ENCODE measurements at regions not wholly inside any gene's neighbourhood (a gene's known extent, or its start where the extent isn't known, plus 50 kb on each side); places are given as distances from the start of the nearest gene placed in this dataset.

GRCh38 chr12:87836190-87836589, 193.0 kb downstream of the C12orf50 start:
- Histone ChIP-seq H3K4me3 (replicated peaks in 1 of 3; ENCODE audit: insufficient read depth in 1 of 3, low read depth in 1 of 3, low read length in 3 of 3) (no peak overlapping the region), H3K9me1 (replicated peaks; ENCODE audit: control insufficient read depth, extremely low read depth, insufficient read depth, low read length) (no peaks in the 10 kb centered on the region), H3K9ac (replicated peaks; ENCODE audit: extremely low read depth, insufficient read depth, low read length) (no peak overlapping the region), H3K4me2 (ENCODE audit: insufficient read depth, low read length) (no peak overlapping the region), H3K9me3 (replicated peaks; ENCODE audit: control insufficient read depth, insufficient read depth, low read length) (no peaks in the 10 kb centered on the region), H3K36me3 (ENCODE audit: control insufficient read depth in 2 of 2, extremely low read depth in 1 of 2, insufficient read depth in 2 of 2, low read length in 2 of 2) (no peaks in the 10 kb centered on the region), H3K27ac (ENCODE audit: insufficient read depth, low read depth, low read length) (no peak overlapping the region), H3K27me3 (ENCODE audit: control insufficient read depth in 2 of 2, insufficient read depth in 2 of 2, low read length in 2 of 2) (no peaks in the 10 kb centered on the region), H2AFZ (ENCODE audit: low read depth, low read length) (no peak overlapping the region), H4K20me1 (replicated peaks; ENCODE audit: control insufficient read depth, extremely low read depth, insufficient read depth, low read length) (no peaks in the 10 kb centered on the region), H3K4me1 (ENCODE audit: control insufficient read depth, extremely low read depth, insufficient read depth, low read length) (no peaks in the 10 kb centered on the region), H3K79me2 (ENCODE audit: control insufficient read depth, insufficient read depth, low read length) (no peaks in the 10 kb centered on the region)
- ChIA-PET CTCF (no interaction called here), POLR2A (no interaction called here)
- DNase-seq (ENCODE audit: low read depth, low spot score): no peak
- dilution Hi-C loops (cut with MboI; ENCODE audit: extremely low pct_ligation_motif_present, low sequenced_read_pairs): no loop called here
- FAIRE-seq: no peak
- BruUV-seq (replicated peaks): no TSS peak
- TF ChIP-seq POLR2A (IDR thresholded peaks at IDR 0.05; ENCODE audit: low read depth, low read length): no peak
- TF ChIP-seq FOS (IDR thresholded peaks at IDR 0.05; ENCODE audit: borderline replicate concordance, insufficient read depth, low read length): no peak
- no peak for TF ChIP-seq JUN (IDR thresholded peaks at IDR 0.05; ENCODE audit: borderline replicate concordance, insufficient read depth, insufficient read length, low read depth)
- no peak for TF ChIP-seq GATA2 (IDR thresholded peaks at IDR 0.05; ENCODE audit: insufficient read depth, insufficient read length, low read depth, low read length)
- no peak for TF ChIP-seq POLR2AphosphoS5 (IDR thresholded peaks at IDR 0.05; ENCODE audit: insufficient read depth, low read depth, low read length)
- TF ChIP-seq CTCF (IDR thresholded peaks at IDR 0.05; ENCODE audit: extremely low read depth in 1 of 2, insufficient read depth in 1 of 2, low read depth in 1 of 2, low read length in 2 of 2): no peak
- TF ChIP-seq EZH2 (IDR thresholded peaks at IDR 0.05; ENCODE audit: borderline replicate concordance, low read depth, low read length, severe bottlenecking): no peak
- no peak for TF ChIP-seq MAX (IDR thresholded peaks at IDR 0.05; ENCODE audit: insufficient read depth, insufficient read length)
- intact Hi-C loops (cut with micrococcal nuclease): no loop called here

Data from endothelial cell of umbilical vein (primary cell).